ENCODE measurements at regions not wholly inside any gene's neighbourhood (a gene's known extent, or its start where the extent isn't known, plus 50 kb on each side); places are given as distances from the start of the nearest gene placed in this dataset.

- no peaks in the 10 kb centered on the region for H3K9me3 ChIP-seq (ENCODE audit: control insufficient read depth in 2 of 3, insufficient read depth in 1 of 3, low read length in 3 of 3)
- no peaks in the 10 kb centered on the region for H3K36me3 ChIP-seq (ENCODE audit: control insufficient read depth in 2 of 3, insufficient read depth in 3 of 3, low read length in 3 of 3)
- DNase-seq (no peak), FAIRE-seq (no peak)
- no peaks in the 10 kb centered on the region for H3K27me3 ChIP-seq (ENCODE audit: control insufficient read depth, insufficient read depth, low read length)
- H3K4me3 ChIP-seq (ENCODE audit: low read length in 3 of 3): no peak overlapping the region
- no peak overlapping the region for H3K27ac ChIP-seq (ENCODE audit: low read depth in 2 of 2, low read length in 2 of 2)
- H3K4me1 ChIP-seq (ENCODE audit: control insufficient read depth in 2 of 3, insufficient read depth in 2 of 3, low read depth in 1 of 3, low read length in 3 of 3): no peaks in the 10 kb centered on the region
- intact Hi-C loops (cut with DNase I): no loop called here
- TF ChIP-seq CTCF (IDR thresholded peaks at IDR 0.05; ENCODE audit: borderline replicate concordance, extremely low read depth, insufficient read depth): no peak
- H3K9ac ChIP-seq (ENCODE audit: low read length in 3 of 3): no peak overlapping the region
Measured at GRCh38 chr12:27896419-27896990, 76.0 kb downstream of the PTHLH start.

- Histone ChIP-seq H3K9me3 (ENCODE audit: control insufficient read depth in 2 of 3, insufficient read depth in 1 of 3, low read length in 3 of 3) (no peaks in the 10 kb centered on the region), H3K27me3 (ENCODE audit: control insufficient read depth, insufficient read depth, low read length) (no peaks in the 10 kb centered on the region), H3K4me3 (ENCODE audit: low read length in 3 of 3) (no peak overlapping the region), H3K36me3 (ENCODE audit: control insufficient read depth in 2 of 3, insufficient read depth in 3 of 3, low read length in 3 of 3) (no peaks in the 10 kb centered on the region), H3K27ac (ENCODE audit: low read depth in 2 of 2, low read length in 2 of 2) (no peak overlapping the region), H3K9ac (ENCODE audit: low read length in 3 of 3) (no peak overlapping the region), H3K4me1 (ENCODE audit: control insufficient read depth in 2 of 3, insufficient read depth in 2 of 3, low read depth in 1 of 3, low read length in 3 of 3) (no peaks in the 10 kb centered on the region)
- intact Hi-C loops (cut with DNase I): no loop called here
- FAIRE-seq: no peak
- DNase-seq: no peak
- TF ChIP-seq CTCF (IDR thresholded peaks at IDR 0.05; ENCODE audit: borderline replicate concordance, extremely low read depth, insufficient read depth): no peak
Measured at GRCh38 chr12:27894309-27894708, 78.2 kb downstream of the PTHLH start.

GRCh38 chr12:27879708-27880107 is 92.8 kb downstream of the PTHLH start:
- intact Hi-C loops (cut with DNase I): no loop called here
- Histone ChIP-seq H3K9ac (ENCODE audit: low read length in 3 of 3) (no peak overlapping the region), H3K27ac (ENCODE audit: low read depth in 2 of 2, low read length in 2 of 2) (no peak overlapping the region), H3K4me1 (ENCODE audit: control insufficient read depth in 2 of 3, insufficient read depth in 2 of 3, low read depth in 1 of 3, low read length in 3 of 3) (no peaks in the 10 kb centered on the region), H3K36me3 (ENCODE audit: control insufficient read depth in 2 of 3, insufficient read depth in 3 of 3, low read length in 3 of 3) (no peaks in the 10 kb centered on the region), H3K9me3 (ENCODE audit: control insufficient read depth in 2 of 3, insufficient read depth in 1 of 3, low read length in 3 of 3) (no peaks in the 10 kb centered on the region), H3K4me3 (ENCODE audit: low read length in 3 of 3) (no peak overlapping the region), H3K27me3 (ENCODE audit: control insufficient read depth, insufficient read depth, low read length) (no peaks in the 10 kb centered on the region)
- FAIRE-seq (no peak), DNase-seq (no peak)
- no peak for TF ChIP-seq CTCF (IDR thresholded peaks at IDR 0.05; ENCODE audit: borderline replicate concordance, extremely low read depth, insufficient read depth)

GRCh38 chr12:27875677-27876076 is 95.6 kb upstream of the MANSC4 start:
- Histone ChIP-seq H3K4me1 (ENCODE audit: control insufficient read depth in 2 of 3, insufficient read depth in 2 of 3, low read depth in 1 of 3, low read length in 3 of 3) (no peaks in the 10 kb centered on the region), H3K27ac (ENCODE audit: low read depth in 2 of 2, low read length in 2 of 2) (no peak overlapping the region), H3K4me3 (ENCODE audit: low read length in 3 of 3) (no peak overlapping the region), H3K9me3 (ENCODE audit: control insufficient read depth in 2 of 3, insufficient read depth in 1 of 3, low read length in 3 of 3) (no peaks in the 10 kb centered on the region), H3K36me3 (ENCODE audit: control insufficient read depth in 2 of 3, insufficient read depth in 3 of 3, low read length in 3 of 3) (no peaks in the 10 kb centered on the region), H3K9ac (ENCODE audit: low read length in 3 of 3) (no peak overlapping the region), H3K27me3 (ENCODE audit: control insufficient read depth, insufficient read depth, low read length) (no peaks in the 10 kb centered on the region)
- no peak for TF ChIP-seq CTCF (IDR thresholded peaks at IDR 0.05; ENCODE audit: borderline replicate concordance, extremely low read depth, insufficient read depth)
- intact Hi-C loops (cut with DNase I): no loop called here
- DNase-seq (no peak), FAIRE-seq (no peak)
